SH-SY5Y (cell line): ENCODE measurements at regions not wholly inside any gene's neighbourhood (a gene's known extent, or its start where the extent isn't known, plus 50 kb on each side); places are given as distances from the start of the nearest gene placed in this dataset.

Source experiments
- GATA2 ChIP-seq: IDR thresholded peaks from 2 replicates; pipeline ENCODE4 v1.6.1; 2011; ENCODE audit warnings: mild to moderate bottlenecking, low read depth, low read length
- GATA3 ChIP-seq: IDR thresholded peaks from 2 replicates; pipeline ENCODE4 v1.6.1; 2011; ENCODE audit warnings: low read depth, mild to moderate bottlenecking, low read length, moderate library complexity

GRCh38 chr3:8296461-8296860 is 205.2 kb upstream of the LMCD1 start:
- no peak for TF ChIP-seq GATA2
- no peak for TF ChIP-seq GATA3
